PC-9 (cell line): ENCODE measurements at regions not wholly inside any gene's neighbourhood (a gene's known extent, or its start where the extent isn't known, plus 50 kb on each side); places are given as distances from the start of the nearest gene placed in this dataset.

ENCODE experiments used
- CTCF ChIP-seq: fragments of 200-600 bp; sonication (generic); conservative IDR thresholded peaks from 2 replicates; pipeline ENCODE4 v1.6.1; 2017; ENCODE audit warnings: mixed run types, antibody characterized with exemption, mild to moderate bottlenecking, moderate library complexity
- EZH2 ChIP-seq: fragments of 200-600 bp; sonication (generic); IDR thresholded peaks from 2 replicates; pipeline ENCODE4 v1.8.0; 2017; ENCODE audit warnings: antibody characterized with exemption, low read depth

- TF ChIP-seq CTCF (no peak), EZH2 (no peak)
These were observed 368.5 kb upstream of the SPTLC3 start for GRCh38 chr20:12640251-12640650.
